ENCODE measurements at regions not wholly inside any gene's neighbourhood (a gene's known extent, or its start where the extent isn't known, plus 50 kb on each side); places are given as distances from the start of the nearest gene placed in this dataset.

DNA sequence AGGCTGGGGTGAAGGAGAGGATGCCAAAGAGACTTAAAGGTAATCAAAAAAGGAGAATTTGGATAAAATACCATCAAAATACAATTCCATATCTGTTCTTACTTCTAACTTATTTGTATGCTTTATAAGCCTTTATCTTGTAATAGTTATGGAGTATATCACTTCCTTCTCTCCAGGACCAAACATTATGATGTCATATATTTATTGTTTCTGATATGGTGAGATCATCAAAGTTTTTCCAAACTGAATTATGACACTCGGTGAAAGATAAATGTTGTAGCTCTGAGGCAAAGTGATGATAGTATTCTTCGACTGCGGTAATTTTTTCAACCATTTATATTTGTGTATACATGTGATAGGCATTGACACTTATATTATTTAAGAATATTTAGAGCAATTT, 619.3 kb upstream of the TECRL start:
- TF ChIP-seq, protein P1, sequence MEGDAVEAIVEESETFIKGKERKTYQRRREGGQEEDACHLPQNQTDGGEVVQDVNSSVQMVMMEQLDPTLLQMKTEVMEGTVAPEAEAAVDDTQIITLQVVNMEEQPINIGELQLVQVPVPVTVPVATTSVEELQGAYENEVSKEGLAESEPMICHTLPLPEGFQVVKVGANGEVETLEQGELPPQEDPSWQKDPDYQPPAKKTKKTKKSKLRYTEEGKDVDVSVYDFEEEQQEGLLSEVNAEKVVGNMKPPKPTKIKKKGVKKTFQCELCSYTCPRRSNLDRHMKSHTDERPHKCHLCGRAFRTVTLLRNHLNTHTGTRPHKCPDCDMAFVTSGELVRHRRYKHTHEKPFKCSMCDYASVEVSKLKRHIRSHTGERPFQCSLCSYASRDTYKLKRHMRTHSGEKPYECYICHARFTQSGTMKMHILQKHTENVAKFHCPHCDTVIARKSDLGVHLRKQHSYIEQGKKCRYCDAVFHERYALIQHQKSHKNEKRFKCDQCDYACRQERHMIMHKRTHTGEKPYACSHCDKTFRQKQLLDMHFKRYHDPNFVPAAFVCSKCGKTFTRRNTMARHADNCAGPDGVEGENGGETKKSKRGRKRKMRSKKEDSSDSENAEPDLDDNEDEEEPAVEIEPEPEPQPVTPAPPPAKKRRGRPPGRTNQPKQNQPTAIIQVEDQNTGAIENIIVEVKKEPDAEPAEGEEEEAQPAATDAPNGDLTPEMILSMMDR (IDR thresholded peaks at IDR 0.05) = no peak
- TF ChIP-seq, protein P2, sequence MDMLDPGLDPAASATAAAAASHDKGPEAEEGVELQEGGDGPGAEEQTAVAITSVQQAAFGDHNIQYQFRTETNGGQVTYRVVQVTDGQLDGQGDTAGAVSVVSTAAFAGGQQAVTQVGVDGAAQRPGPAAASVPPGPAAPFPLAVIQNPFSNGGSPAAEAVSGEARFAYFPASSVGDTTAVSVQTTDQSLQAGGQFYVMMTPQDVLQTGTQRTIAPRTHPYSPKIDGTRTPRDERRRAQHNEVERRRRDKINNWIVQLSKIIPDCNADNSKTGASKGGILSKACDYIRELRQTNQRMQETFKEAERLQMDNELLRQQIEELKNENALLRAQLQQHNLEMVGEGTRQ (CRISPR knock-in tag; IDR thresholded peaks at IDR 0.05) = no peak
- no peak for TF ChIP-seq ESRRA (CRISPR knock-in tag; IDR thresholded peaks at IDR 0.05; ENCODE audit: borderline replicate concordance)
- TF ChIP-seq SP1 (CRISPR knock-in tag; conservative IDR thresholded peaks at IDR 0.05) = no peak
- no peak for TF ChIP-seq FOXP1 (CRISPR knock-in tag; IDR thresholded peaks at IDR 0.05; ENCODE audit: borderline replicate concordance)
- TF ChIP-seq, protein P3, sequence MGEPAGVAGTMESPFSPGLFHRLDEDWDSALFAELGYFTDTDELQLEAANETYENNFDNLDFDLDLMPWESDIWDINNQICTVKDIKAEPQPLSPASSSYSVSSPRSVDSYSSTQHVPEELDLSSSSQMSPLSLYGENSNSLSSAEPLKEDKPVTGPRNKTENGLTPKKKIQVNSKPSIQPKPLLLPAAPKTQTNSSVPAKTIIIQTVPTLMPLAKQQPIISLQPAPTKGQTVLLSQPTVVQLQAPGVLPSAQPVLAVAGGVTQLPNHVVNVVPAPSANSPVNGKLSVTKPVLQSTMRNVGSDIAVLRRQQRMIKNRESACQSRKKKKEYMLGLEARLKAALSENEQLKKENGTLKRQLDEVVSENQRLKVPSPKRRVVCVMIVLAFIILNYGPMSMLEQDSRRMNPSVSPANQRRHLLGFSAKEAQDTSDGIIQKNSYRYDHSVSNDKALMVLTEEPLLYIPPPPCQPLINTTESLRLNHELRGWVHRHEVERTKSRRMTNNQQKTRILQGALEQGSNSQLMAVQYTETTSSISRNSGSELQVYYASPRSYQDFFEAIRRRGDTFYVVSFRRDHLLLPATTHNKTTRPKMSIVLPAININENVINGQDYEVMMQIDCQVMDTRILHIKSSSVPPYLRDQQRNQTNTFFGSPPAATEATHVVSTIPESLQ (CRISPR knock-in tag; IDR thresholded peaks at IDR 0.05) = no peak
- TF ChIP-seq PRRX2 (CRISPR knock-in tag; IDR thresholded peaks at IDR 0.05) = no peak
- TF ChIP-seq, protein P4, sequence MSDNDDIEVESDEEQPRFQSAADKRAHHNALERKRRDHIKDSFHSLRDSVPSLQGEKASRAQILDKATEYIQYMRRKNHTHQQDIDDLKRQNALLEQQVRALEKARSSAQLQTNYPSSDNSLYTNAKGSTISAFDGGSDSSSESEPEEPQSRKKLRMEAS (CRISPR knock-in tag; IDR thresholded peaks at IDR 0.05) = no peak
- no peak for TF ChIP-seq JUN (CRISPR knock-in tag; IDR thresholded peaks at IDR 0.05)
